GM06990 (cell line): ENCODE measurements at regions not wholly inside any gene's neighbourhood (a gene's known extent, or its start where the extent isn't known, plus 50 kb on each side); places are given as distances from the start of the nearest gene placed in this dataset.

ENCODE experiments used
- DNase-seq: peaks from one replicate; pipeline ENCODE4 v3.0.0-alpha.2; 2011; ENCODE audit not compliant: insufficient read length; ENCODE audit errors: extremely low read depth
- H3K27me3 ChIP-seq: replicated peaks from 2 replicates; pipeline ENCODE4 v1.6.0; 2011; ENCODE audit warnings: low read length; ENCODE audit not compliant: control insufficient read depth, insufficient read depth
- H3K36me3 ChIP-seq: 2 replicates; pipeline ENCODE4 v1.5.1; 2011; ENCODE audit warnings: low read length; ENCODE audit not compliant: control insufficient read depth, insufficient read depth
- H3K4me3 ChIP-seq: replicated peaks from 2 replicates; pipeline ENCODE4 v1.5.1; 2011; ENCODE audit warnings: low read depth, mild to moderate bottlenecking, control low read depth, low read length
- CTCF ChIP-seq: IDR thresholded peaks from 2 replicates; pipeline ENCODE4 v1.5.1; 2011; ENCODE audit warnings: low read length, control low read depth, mild to moderate bottlenecking, inconsistent platforms; ENCODE audit not compliant: insufficient read depth, poor library complexity, severe bottlenecking

DNA sequence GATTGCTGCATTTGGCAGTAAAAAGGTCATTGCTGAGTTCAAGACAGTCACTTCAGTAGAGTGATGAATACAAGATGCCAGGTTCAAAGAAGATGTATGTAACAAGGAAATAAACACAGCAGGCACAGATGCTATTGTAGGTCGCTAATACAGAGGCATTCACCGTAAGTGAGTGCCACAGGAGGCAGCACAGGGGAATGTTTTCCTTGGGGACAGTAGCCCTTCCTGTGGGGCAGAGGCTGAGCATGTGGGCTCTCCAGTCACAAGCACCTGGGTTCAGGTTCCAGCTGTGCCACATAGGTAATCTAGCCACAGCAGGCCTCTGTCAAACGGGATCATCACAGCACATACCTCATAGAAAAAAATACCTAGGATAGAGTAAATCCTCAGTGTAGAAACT lies 86.3 kb downstream of the RSL24D1 start:
- no peak overlapping the region for H3K4me3 ChIP-seq
- H3K36me3 ChIP-seq = no peaks in the 10 kb centered on the region
- no peaks in the 10 kb centered on the region for H3K27me3 ChIP-seq
- TF ChIP-seq CTCF = no peak
- DNase-seq = no peak

- DNase-seq = peak; percentile 2
- Histone ChIP-seq H3K4me3 (no peak overlapping the region), H3K27me3 (no peaks in the 10 kb centered on the region), H3K36me3 (no peaks in the 10 kb centered on the region)
- peak; percentile 88 for TF ChIP-seq CTCF
Observed at GRCh38 chr15:55108858-55109518, 87.8 kb downstream of the RSL24D1 start.

GRCh38 chr15:55108448-55108847 lies 88.3 kb downstream of the RSL24D1 start:
- no peak for DNase-seq
- no peak for TF ChIP-seq CTCF
- Histone ChIP-seq H3K27me3 (no peaks in the 10 kb centered on the region), H3K36me3 (no peaks in the 10 kb centered on the region), H3K4me3 (no peak overlapping the region)

DNA sequence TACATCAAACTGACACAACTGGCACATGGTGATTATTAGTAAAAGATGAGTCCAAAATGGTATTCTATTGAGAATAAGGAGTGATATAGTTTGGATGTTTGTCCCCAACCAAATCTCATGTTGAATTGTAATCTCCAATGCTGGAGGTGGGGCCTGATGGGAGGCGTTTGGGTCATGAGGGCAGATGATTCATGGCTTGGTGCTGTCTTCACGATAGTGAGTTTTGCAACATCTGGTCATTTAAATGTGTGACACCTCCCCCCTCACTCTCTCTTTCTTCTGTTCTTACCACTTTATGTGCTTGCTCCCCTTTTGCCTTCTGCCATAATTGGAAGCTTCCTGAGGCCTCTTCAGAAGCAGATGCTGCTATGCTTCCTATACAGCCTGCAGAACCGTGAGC lies 90.6 kb downstream of the RSL24D1 start:
- Histone ChIP-seq H3K27me3 (no peaks in the 10 kb centered on the region), H3K4me3 (no peak overlapping the region), H3K36me3 (no peaks in the 10 kb centered on the region)
- no peak for DNase-seq
- TF ChIP-seq CTCF = no peak

DNA sequence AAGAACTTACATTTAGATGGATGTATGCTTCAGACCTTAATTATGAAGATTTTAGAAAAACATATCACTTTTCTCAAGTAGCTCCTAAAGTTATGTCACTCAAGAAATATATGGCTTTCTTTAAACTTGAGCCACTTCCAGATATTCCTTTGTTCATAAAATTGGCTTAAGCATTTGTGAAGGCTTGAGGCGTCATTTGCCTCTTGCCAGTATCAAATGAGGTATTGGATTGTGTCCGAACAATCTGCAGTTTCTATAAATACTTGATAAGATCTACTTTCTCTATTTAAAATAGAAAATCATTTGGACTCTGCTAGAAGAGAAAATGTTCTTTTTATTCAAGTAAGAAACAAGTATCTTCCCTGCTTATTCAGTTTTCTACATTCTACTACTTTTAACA lies 102.6 kb downstream of the RSL24D1 start:
- Histone ChIP-seq H3K36me3 (no peaks in the 10 kb centered on the region), H3K4me3 (no peak overlapping the region), H3K27me3 (no peaks in the 10 kb centered on the region)
- DNase-seq = no peak
- TF ChIP-seq CTCF = no peak

GRCh38 chr15:55088207-55088606 lies 108.5 kb downstream of the RSL24D1 start:
- TF ChIP-seq CTCF = no peak
- DNase-seq = no peak
- H3K4me3 ChIP-seq = no peak overlapping the region
- no peaks in the 10 kb centered on the region for H3K36me3 ChIP-seq
- H3K27me3 ChIP-seq = no peaks in the 10 kb centered on the region
